ENCODE measurements at regions not wholly inside any gene's neighbourhood (a gene's known extent, or its start where the extent isn't known, plus 50 kb on each side); places are given as distances from the start of the nearest gene placed in this dataset.

- TF ChIP-seq CTCF (IDR thresholded peaks at IDR 0.05; ENCODE audit: borderline replicate concordance, extremely low read depth, low read length, poor library complexity, severe bottlenecking) (no peak), EZH2 (IDR thresholded peaks at IDR 0.05; ENCODE audit: borderline replicate concordance, low read depth, low read length, severe bottlenecking) (no peak)
Measured at GRCh38 chrX:155751131-155751530, 130.0 kb upstream of the VAMP7 start.
